ENCODE measurements at regions not wholly inside any gene's neighbourhood (a gene's known extent, or its start where the extent isn't known, plus 50 kb on each side); places are given as distances from the start of the nearest gene placed in this dataset.

GRCh38 chr1:87648323-87649119 is 319.8 kb downstream of the LMO4 start:
- TF ChIP-seq POLR2A (IDR thresholded peaks at IDR 0.05) (no peak), CTCF (IDR thresholded peaks at IDR 0.05) (no peak), EP300 (IDR thresholded peaks at IDR 0.05) (no peak)
